Caco-2 (cell line): ENCODE measurements at regions not wholly inside any gene's neighbourhood (a gene's known extent, or its start where the extent isn't known, plus 50 kb on each side); places are given as distances from the start of the nearest gene placed in this dataset.

Experiments used
- BruUV-seq: library from RNA; stranded (reverse); fragments of 400-500 nt; replicated peaks from 2 replicates; lab custom pipeline; 2021; lab: Mats Ljungman, UMichigan
- CTCF ChIA-PET: fragments of 300-600 bp; sonication (Branson Sonifier 250); formaldehyde crosslinking; loops from one replicate; lab custom pipeline; 2022; ENCODE audit warnings: antibody characterized with exemption; lab: Charles Lee
- POLR2A ChIA-PET: fragments of 300-600 bp; sonication (Branson Sonifier 250); formaldehyde crosslinking; loops from one replicate; lab custom pipeline; 2022; ENCODE audit warnings: antibody characterized with exemption; lab: Charles Lee
- DNase-seq, 2 experiments: peaks; one replicate each; pipeline versions ENCODE4 v3.0.0 to v3.0.0-alpha.2; 2020 to 2022
- H3K27me3 ChIP-seq: replicated peaks from 2 replicates; pipeline ENCODE4 v1.6.0; 2011; ENCODE audit warnings: low read length; ENCODE audit not compliant: control insufficient read depth, insufficient read depth
- H3K36me3 ChIP-seq: 2 replicates; pipeline ENCODE4 v1.5.1; 2011; ENCODE audit warnings: low read length; ENCODE audit not compliant: control insufficient read depth, insufficient read depth
- H3K4me1 ChIP-seq: fragments of 250-450 bp; sonication (Bioruptor Pico); 2 replicates; pipeline ENCODE4 v1.5.1; 2020; ENCODE audit warnings: mild to moderate bottlenecking
- H3K4me3 ChIP-seq: 2 replicates; pipeline ENCODE4 v1.5.1; 2011; ENCODE audit warnings: low read depth, mild to moderate bottlenecking, control low read depth, low read length
- H3K9me3 ChIP-seq: fragments of 250-450 bp; sonication (Bioruptor Pico); 2 replicates; pipeline ENCODE4 v1.5.1; 2020; ENCODE audit warnings: mild to moderate bottlenecking, moderate library complexity
- H3K27ac Mint-ChIP-seq: one replicate; pipeline ENCODE4 v1.8.0; 2022; ENCODE audit warnings: mixed read lengths; ENCODE audit not compliant: unreplicated experiment
- H3K27me3 Mint-ChIP-seq: one replicate; pipeline ENCODE4 v1.8.0; 2022; ENCODE audit warnings: mixed read lengths; ENCODE audit not compliant: insufficient read depth, unreplicated experiment
- H3K36me3 Mint-ChIP-seq: one replicate; pipeline ENCODE4 v1.8.0; 2022; ENCODE audit warnings: mild to moderate bottlenecking, mixed read lengths; ENCODE audit not compliant: insufficient read depth, unreplicated experiment
- H3K4me1 Mint-ChIP-seq: one replicate; pipeline ENCODE4 v1.8.0; 2022; ENCODE audit warnings: low read depth, mixed read lengths; ENCODE audit not compliant: unreplicated experiment
- H3K4me3 Mint-ChIP-seq: one replicate; pipeline ENCODE4 v1.8.0; 2022; ENCODE audit warnings: mild to moderate bottlenecking, moderate library complexity, mixed read lengths; ENCODE audit not compliant: unreplicated experiment
- H3K9me3 Mint-ChIP-seq: one replicate; pipeline ENCODE4 v1.8.0; 2022; ENCODE audit warnings: mixed read lengths; ENCODE audit not compliant: unreplicated experiment
- CTCF ChIP-seq, 2 experiments: fragments of 200-600 bp in 1 of 2; IDR thresholded peaks; 1 replicate in 1 of 2; 2 replicates in 1 of 2; pipeline versions ENCODE4 v1.5.1 to v1.8.0; 2011 to 2022; ENCODE audit warnings: antibody characterized with exemption in 1 of 2, control low read depth in 1 of 2, inconsistent platforms in 1 of 2, low read depth in 1 of 2, low read length in 1 of 2, mild to moderate bottlenecking in 1 of 2, moderate library complexity in 1 of 2; ENCODE audit not compliant: insufficient read depth in 1 of 2, severe bottlenecking in 1 of 2, unreplicated experiment in 1 of 2
- intact Hi-C: fragments of 100-400 bp; cut with micrococcal nuclease; formaldehyde crosslinking; loops from one replicate; pipeline ENCODE4 v1.10.0; 2022; ENCODE audit not compliant: unreplicated experiment

- Histone ChIP-seq H3K4me1 (no peaks in the 10 kb centered on the region), H3K4me3 (no peak overlapping the region), H3K36me3 (no peaks in the 10 kb centered on the region), H3K27me3 (no peaks in the 10 kb centered on the region), H3K9me3 (no peaks in the 10 kb centered on the region)
- TF ChIP-seq CTCF (IDR thresholded peaks at IDR 0.05; ENCODE audit: insufficient read depth in 1 of 2, low read depth in 1 of 2, low read length in 1 of 2, severe bottlenecking in 1 of 2, unreplicated experiment in 1 of 2), result no peak
- BruUV-seq, result no TSS peak
- ChIA-PET CTCF (no interaction called here), POLR2A (no interaction called here)
- intact Hi-C loops, result no loop called here
- no peaks in the 10 kb centered on the region for H3K36me3 Mint-ChIP-seq
- no peak overlapping the region for H3K27ac Mint-ChIP-seq
- peaks cover 7% of the 10 kb centered on the region for H3K27me3 Mint-ChIP-seq
- DNase-seq, result no peak
- H3K9me3 Mint-ChIP-seq, result peaks cover 9% of the 10 kb centered on the region
- no peaks in the 10 kb centered on the region for H3K4me1 Mint-ChIP-seq
- no peak overlapping the region for H3K4me3 Mint-ChIP-seq
These were observed 68.3 kb upstream of the SLC7A11 start for GRCh38 chr4:138310498-138310897.

GRCh38 chr4:138308356-138308755 lies 66.2 kb upstream of the SLC7A11 start:
- no peaks in the 10 kb centered on the region for H3K9me3 Mint-ChIP-seq

GRCh38 chr4:138307319-138307718 lies 65.2 kb upstream of the SLC7A11 start:
- Mint-ChIP-seq H3K4me3 (no peak overlapping the region), H3K27ac (no peak overlapping the region), H3K9me3 (no peaks in the 10 kb centered on the region), H3K36me3 (no peaks in the 10 kb centered on the region), H3K4me1 (no peaks in the 10 kb centered on the region), H3K27me3 (peaks cover 7% of the 10 kb centered on the region)
- no peaks in the 10 kb centered on the region for H3K27me3 ChIP-seq
- H3K4me3 ChIP-seq, result no peak overlapping the region
- H3K9me3 ChIP-seq, result no peaks in the 10 kb centered on the region
- DNase-seq, result no peak
- no TSS peak for BruUV-seq
- no peaks in the 10 kb centered on the region for H3K4me1 ChIP-seq
- no peaks in the 10 kb centered on the region for H3K36me3 ChIP-seq
- POLR2A ChIA-PET, result no interaction called here
- intact Hi-C loops, result no loop called here
- no peak for TF ChIP-seq CTCF (IDR thresholded peaks at IDR 0.05; ENCODE audit: insufficient read depth in 1 of 2, low read depth in 1 of 2, low read length in 1 of 2, severe bottlenecking in 1 of 2, unreplicated experiment in 1 of 2)
- CTCF ChIA-PET, result no interaction called here

More at GRCh38 chr4:138308356-138308755, 66.2 kb upstream of the SLC7A11 start:
- Mint-ChIP-seq H3K4me3 (no peak overlapping the region), H3K4me1 (no peaks in the 10 kb centered on the region), H3K36me3 (no peaks in the 10 kb centered on the region), H3K27ac (no peak overlapping the region), H3K27me3 (peaks cover 7% of the 10 kb centered on the region)
- Histone ChIP-seq H3K36me3 (no peaks in the 10 kb centered on the region), H3K27me3 (no peaks in the 10 kb centered on the region), H3K4me3 (no peak overlapping the region), H3K4me1 (no peaks in the 10 kb centered on the region), H3K9me3 (no peaks in the 10 kb centered on the region)
- no peak for DNase-seq
- TF ChIP-seq CTCF (IDR thresholded peaks at IDR 0.05; ENCODE audit: insufficient read depth in 1 of 2, low read depth in 1 of 2, low read length in 1 of 2, severe bottlenecking in 1 of 2, unreplicated experiment in 1 of 2), result no peak
- no TSS peak for BruUV-seq
- ChIA-PET CTCF (no interaction called here), POLR2A (no interaction called here)
- intact Hi-C loops, result no loop called here
